Gastroesophageal sphincter (tissue), 3 donors: ENCODE measurements at regions not wholly inside any gene's neighbourhood (a gene's known extent, or its start where the extent isn't known, plus 50 kb on each side); places are given as distances from the start of the nearest gene placed in this dataset.

Source experiments
- CTCF ChIP-seq, 4 experiments: fragments of 200-600 bp in 2 of 4; fragments of 450-650 bp in 2 of 4; sonication (generic) in 1 of 4; IDR thresholded peaks; one replicate each; pipeline ENCODE4 v1.5.1; 2017 to 2019; ENCODE audit warnings: antibody characterized with exemption in 4 of 4, mild to moderate bottlenecking in 2 of 4, moderate library complexity in 2 of 4
- POLR2A ChIP-seq, 2 donors: fragments of 450-650 bp; IDR thresholded peaks; one replicate each; pipeline ENCODE4 v1.6.1; 2017; ENCODE audit warnings: antibody characterized with exemption in 2 of 2, mild to moderate bottlenecking in 2 of 2, moderate library complexity in 1 of 2

GRCh38 chr7:51774178-51774577 lies 457.6 kb upstream of the COBL start:
- no peak for TF ChIP-seq CTCF (IDR thresholded peaks at IDR 0.05)
- TF ChIP-seq POLR2A (IDR thresholded peaks at IDR 0.05): no peak
